NCI-H1105 (cell line): ENCODE measurements at regions not wholly inside any gene's neighbourhood (a gene's known extent, or its start where the extent isn't known, plus 50 kb on each side); places are given as distances from the start of the nearest gene placed in this dataset.
A peak's percentile ranks its signal among the peaks of the same experiment; 100 is the strongest.

ENCODE experiments used
- DNase-seq: peaks from one replicate; lab custom pipeline; 2025; lab: John Stamatoyannopoulos, UW

DNA sequence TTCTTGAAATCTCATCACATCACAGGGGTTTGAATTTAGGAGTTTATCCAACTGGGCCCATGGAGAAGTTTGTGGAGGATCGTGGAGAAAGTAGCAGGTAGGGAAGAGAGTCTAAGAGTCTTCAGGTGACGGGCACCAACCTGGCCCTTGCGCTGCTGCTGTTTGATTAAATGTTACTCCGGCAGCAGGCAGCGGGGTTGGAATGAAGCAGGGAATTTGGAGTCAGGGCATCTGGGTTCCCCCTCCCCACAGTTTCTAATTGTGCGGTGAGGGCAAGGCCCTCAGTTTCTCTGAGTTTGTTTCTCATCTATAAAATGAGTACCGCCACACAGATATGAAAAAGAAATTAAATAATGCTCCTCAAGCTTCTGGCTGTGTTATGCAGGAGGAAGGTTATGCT lies 182.9 kb upstream of the RGMA start:
- DNase-seq = no peak

DNA sequence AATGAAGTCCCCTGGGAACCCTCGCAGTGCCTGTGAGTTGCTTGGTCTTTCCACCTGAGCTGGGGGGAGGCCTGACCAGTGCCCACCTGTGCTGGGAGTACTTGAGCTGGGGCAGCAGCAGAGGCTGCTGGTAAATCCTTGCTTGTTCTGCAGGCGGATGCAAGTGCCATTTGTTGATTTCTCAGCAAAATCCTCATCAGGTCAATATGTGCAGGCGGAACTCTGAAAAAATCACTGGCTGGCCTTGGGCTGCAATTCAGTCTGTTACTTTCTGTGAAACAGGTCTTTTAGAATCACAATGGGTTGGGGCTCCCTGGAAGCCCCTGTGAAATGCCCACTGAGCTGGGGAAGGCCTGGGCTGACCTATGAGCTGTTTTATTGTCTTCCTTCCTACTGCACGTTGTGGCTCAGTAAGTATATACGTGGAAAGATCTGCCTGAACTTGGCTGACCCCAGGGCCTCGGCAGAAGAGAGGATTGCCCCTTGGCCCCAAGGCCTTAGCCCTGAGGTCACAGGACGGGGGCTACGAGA lies 182.0 kb upstream of the RGMA start:
- no peak for DNase-seq

DNA sequence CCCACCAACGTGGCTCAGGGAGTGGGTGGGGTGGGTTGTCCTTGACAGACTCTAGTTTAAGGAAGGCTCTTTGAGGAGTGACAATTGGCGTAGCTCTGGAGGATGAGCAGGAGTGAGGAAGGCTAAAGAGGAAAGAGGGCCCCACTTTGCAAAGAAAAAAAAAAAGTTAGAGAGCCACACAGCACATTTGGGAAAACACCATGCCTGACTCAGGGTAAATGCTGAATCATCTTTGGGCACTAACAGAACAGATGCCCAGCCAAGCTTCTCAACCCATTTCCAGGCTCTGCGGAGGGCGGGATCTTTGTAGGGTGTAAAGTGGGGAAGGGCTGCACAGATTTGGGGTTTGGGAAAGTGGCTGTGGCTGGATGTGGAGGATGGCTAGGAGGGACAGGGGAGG lies 179.1 kb upstream of the RGMA start:
- no peak for DNase-seq

- DNase-seq = no peak
Measured at GRCh38 chr15:93266291-93266690, 177.3 kb upstream of the RGMA start.

DNA sequence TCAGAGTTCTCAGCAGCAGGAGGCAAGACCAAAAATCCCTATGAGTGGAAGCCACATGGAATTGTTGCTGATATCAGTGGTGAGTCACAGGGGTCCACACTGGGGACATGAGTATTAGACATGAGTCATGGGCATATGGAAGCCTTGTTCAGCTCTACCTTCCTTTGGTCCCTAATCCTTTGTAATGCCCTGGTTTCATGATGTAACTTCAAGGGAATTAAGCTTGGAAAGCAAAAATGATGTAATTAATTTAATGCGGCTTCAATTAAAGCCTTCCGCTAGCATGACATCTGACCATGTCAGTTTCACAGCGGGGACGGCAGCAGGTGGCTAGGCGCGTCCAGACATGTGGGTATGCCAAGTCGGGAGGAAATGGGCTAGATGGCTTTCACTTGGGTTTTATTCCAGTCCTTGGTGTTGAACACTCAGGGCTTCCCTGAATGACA lies 176.1 kb upstream of the RGMA start:
- DNase-seq = peak; percentile 57

DNA sequence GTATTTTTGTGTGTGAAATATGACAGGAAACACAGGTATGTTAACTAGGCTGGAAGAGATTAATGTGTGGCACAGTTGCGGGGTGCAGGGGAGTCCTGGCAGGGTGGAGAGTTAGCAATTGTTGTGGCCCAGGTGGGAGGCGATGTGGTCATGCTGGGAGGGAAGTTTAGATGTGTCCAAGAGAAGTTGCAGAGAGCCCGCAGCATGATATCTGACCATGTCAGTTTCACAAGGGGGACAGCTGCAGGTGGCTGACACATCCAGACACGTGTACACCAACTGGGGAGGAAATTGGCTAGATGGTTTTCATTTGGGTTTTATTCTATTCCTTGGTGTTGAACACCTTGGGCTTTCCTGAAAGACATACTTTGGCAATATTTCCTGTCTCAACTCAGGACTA lies 172.8 kb upstream of the RGMA start:
- DNase-seq = no peak

DNA sequence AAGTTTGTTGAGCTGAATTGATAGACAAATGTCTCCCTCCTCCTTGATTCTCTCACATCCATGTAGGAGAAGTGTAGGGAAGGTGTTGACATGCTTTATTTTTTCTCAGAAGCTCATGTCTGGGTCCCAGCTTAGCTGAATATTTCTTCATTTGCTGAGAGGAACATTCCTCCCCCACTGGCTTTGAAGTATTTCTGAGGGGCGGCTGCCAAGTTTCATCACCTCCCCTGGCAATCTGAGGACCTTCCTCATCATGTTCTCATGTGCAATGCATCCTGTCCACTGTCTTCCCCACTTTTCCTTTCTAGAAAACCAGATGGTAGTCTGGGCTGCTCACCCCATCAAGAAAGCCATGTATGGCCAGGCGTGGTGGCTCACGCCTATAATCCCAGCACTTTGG lies 168.9 kb upstream of the RGMA start:
- DNase-seq = no peak

- no peak for DNase-seq
Measured at GRCh38 chr15:93253681-93254080, 164.7 kb upstream of the RGMA start.

GRCh38 chr15:93252780-93253179 lies 163.8 kb upstream of the RGMA start:
- no peak for DNase-seq

DNA sequence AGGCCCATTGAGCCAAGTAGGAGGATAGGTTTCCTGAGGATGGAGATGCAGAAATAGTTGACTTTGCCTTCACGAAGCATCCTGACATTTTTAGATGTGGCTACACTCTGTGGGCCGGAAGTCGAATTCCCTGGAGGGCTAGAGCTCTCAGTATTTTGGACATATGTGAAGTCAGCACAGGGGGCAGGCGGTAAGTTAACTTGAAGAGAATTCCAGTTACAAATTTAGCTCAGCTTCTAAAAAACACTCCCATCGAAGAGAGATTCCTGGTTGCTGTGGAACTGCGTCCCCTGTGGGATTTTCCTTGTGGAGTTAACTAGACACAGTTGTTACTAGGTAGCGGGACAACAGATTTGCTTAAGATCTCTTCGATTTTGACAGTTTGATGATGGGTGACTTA lies 161.9 kb upstream of the RGMA start:
- no peak for DNase-seq

GRCh38 chr15:93250209-93250608 lies 161.2 kb upstream of the RGMA start:
- DNase-seq = no peak

- no peak for DNase-seq
Measured at GRCh38 chr15:93249623-93250022, 160.6 kb upstream of the RGMA start.

DNA sequence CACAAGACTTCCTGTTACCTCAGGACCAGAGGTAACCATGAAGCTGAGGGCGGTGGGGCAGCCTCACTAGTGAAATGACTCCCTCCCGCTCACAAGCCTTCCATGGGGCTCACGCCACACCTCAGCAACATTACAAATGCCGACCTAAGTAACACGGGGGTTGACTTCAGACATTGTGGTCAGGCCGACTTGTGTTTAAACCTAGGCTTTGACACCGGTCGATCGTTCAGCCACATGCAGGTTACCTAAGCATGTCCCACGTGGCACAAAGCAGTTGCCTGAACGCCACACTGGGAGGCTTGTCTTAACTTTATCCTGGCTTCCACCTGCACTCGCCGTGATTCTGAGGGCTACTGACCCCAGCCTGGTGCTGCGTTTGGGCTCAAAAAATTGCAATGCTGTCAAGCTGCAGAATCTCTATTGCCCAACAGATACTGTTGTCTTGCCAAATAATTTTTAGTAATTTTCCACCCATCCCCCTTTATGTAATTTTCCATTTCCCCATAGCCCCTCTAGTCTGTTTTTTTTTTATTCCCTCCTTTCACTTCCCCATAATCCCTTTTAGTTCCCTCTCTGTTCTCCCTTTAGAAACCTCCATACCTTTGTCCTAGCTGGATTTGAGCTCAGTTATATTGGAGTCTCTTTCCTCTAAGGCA lies 158.6 kb upstream of the RGMA start:
- no peak for DNase-seq

DNA sequence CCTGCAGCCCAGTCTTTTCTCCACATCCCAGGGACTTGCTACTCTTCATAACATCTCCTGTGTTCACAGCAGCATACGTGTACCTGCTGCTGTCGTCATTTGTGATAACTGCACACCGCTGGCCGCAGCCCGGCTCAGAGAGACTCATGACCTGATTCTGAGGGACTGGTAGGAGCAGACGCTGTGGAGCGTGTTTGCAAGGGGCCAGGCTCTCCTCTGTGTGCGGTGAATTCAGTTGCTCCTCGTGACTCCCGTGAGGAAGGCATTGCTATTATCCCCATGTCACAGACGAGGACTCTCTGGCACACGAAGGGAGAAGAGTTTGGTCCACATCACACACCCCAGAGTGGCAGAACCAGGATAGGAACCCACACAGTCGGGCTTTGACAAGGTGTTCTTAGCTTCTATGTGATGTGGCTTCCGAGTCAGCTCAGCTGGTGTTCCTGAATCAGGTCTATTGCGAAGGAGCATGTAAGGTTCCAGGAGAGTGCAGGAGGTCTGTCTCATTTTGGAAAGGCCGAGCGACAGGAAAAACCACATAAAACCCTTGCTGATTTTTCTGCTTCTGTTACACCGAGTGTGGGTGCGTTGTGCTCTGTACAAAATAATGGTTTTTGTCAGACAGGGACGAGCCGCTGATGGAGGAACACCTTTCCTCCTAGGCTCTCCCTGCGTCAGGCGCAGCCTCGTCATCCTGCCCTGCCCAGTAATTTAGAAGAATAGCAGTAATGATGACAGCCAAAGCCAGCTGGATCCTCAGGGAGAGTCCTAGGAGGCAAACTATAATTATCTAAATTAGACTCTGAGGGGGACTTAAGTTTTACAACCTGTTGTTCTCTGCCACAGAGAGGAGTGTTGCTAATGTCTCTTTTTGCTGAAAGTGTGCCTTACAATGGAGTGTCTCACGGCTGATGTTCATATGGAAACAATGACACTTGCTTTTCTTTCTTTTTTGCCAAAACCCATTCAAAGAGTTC lies 157.5 kb upstream of the RGMA start:
- DNase-seq = peak; percentile 47

DNA sequence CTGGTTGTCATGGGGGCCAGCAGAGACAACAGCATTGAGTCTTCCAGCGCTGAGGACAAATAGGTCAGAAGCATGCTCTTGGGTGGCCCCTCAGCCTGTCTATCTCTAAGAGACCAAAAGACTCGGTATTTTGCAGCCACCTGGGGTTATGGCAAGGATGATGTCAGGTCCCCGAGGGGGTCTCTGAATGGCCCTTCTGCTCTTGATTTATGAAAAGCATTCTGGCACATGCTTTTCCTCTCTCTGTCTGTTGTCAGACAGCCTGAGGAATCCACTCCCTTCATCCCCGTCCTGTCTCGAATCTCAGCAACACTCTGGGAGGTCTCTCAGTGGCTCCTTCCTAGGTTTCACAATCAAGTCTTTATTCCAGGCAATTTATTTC lies 156.6 kb upstream of the RGMA start:
- no peak for DNase-seq

GRCh38 chr15:93244696-93245660 lies 156.0 kb upstream of the RGMA start:
- DNase-seq = no peak

GRCh38 chr15:93243573-93243972 lies 154.6 kb upstream of the RGMA start:
- DNase-seq = no peak

- DNase-seq = no peak
Measured at GRCh38 chr15:93241696-93242585, 152.9 kb upstream of the RGMA start.

DNA sequence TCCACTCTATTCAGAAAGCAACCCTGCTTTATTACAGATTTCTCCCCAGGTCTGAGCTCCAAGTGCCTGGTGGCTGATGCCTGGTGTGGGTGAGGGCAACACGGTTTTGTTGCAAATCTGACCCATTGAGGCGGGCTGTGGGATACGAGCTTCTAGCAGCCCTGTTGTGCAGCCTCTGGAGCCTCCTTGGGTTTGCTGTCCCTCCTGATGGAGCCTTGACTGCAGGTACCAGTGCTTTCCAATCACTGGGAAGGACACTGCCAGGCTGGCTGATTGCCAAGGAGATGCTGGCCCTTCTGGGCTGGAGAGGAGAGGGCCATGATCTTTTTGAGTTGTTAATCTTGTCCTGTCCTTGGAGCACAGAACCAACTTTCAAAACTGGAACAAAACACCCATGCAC lies 151.0 kb upstream of the RGMA start:
- no peak for DNase-seq

- DNase-seq = no peak
Measured at GRCh38 chr15:93239591-93239990, 150.6 kb upstream of the RGMA start.

DNA sequence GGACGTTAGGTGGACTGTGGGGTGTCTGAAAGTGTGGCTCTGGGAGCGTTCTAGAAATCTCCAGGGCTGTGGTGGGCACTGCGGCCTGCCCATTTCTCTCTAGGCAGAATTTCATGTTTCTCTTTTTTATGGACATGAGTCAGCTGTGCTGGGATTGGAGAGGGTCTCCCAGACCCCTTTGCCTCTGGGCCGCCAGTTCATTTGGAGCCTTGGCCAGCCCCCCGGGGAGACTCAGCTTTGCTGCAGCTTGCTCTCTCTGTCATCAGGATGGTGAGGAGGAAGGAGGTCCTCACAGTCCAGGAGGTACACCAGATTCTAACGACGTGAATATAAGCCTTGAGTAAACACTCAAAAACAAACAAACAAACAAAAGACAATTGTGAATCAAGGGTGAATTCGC lies 149.6 kb upstream of the RGMA start:
- no peak for DNase-seq
